Brain microvascular endothelial cell (primary cell): ENCODE measurements at regions not wholly inside any gene's neighbourhood (a gene's known extent, or its start where the extent isn't known, plus 50 kb on each side); places are given as distances from the start of the nearest gene placed in this dataset.

ENCODE experiments used
- DNase-seq: peaks from one replicate; pipeline ENCODE4 v3.0.0-alpha.2; 2020
- H3K27ac ChIP-seq: fragments of 250-450 bp; sonication (Bioruptor Pico); 2 replicates; pipeline ENCODE4 v1.5.1; 2020; ENCODE audit warnings: mild to moderate bottlenecking, moderate library complexity
- H3K27me3 ChIP-seq: fragments of 250-450 bp; sonication (Bioruptor Pico); replicated peaks from 2 replicates; pipeline ENCODE4 v1.5.1; 2020; ENCODE audit warnings: mild to moderate bottlenecking
- H3K36me3 ChIP-seq: fragments of 250-450 bp; sonication (Bioruptor Pico); replicated peaks from 2 replicates; pipeline ENCODE4 v1.5.1; 2020; ENCODE audit warnings: mild to moderate bottlenecking
- H3K4me3 ChIP-seq: 2 replicates; pipeline ENCODE4 v1.5.1; 2011; ENCODE audit warnings: low read depth, mild to moderate bottlenecking, control low read depth, low read length, moderate library complexity
- in situ Hi-C: cut with HindIII; loops from 2 replicates; pipeline ENCODE4 v1.10.0; 2017; ENCODE audit warnings: low sequenced_read_pairs, low pct_ligation_motif_present
- TF ChIP-seq, protein P1 (sequence below): IDR thresholded peaks from 2 replicates; pipeline ENCODE4 v1.5.1; 2011; ENCODE audit warnings: low read depth, mild to moderate bottlenecking, moderate library complexity, low read length, control low read depth, inconsistent platforms; ENCODE audit errors: missing control alignments

DNA sequence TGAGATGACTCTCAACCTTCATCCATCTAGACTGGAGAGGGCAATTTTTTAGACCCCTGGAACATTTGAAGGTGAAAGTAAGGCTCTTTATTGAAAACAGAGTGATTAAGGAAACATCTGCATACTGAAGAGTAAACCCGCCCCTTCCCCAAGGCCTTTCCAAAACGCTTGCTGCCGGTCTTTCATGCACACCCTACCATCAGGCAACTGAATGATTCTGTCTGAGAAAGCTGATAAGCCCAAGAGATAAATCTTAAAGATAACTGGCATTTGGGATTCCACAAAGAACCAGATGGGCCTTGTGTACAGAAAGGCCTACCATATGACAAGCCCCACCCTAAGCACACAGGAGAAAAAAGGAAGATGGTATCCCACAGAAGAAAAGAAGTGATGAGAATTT lies 54.4 kb upstream of the PIK3R1 start:
- in situ Hi-C loops: no loop called here
- Histone ChIP-seq H3K4me3 (no peak overlapping the region), H3K27me3 (no peaks in the 10 kb centered on the region), H3K27ac (no peak overlapping the region), H3K36me3 (no peaks in the 10 kb centered on the region)
- DNase-seq: no peak
- TF ChIP-seq, protein P1, sequence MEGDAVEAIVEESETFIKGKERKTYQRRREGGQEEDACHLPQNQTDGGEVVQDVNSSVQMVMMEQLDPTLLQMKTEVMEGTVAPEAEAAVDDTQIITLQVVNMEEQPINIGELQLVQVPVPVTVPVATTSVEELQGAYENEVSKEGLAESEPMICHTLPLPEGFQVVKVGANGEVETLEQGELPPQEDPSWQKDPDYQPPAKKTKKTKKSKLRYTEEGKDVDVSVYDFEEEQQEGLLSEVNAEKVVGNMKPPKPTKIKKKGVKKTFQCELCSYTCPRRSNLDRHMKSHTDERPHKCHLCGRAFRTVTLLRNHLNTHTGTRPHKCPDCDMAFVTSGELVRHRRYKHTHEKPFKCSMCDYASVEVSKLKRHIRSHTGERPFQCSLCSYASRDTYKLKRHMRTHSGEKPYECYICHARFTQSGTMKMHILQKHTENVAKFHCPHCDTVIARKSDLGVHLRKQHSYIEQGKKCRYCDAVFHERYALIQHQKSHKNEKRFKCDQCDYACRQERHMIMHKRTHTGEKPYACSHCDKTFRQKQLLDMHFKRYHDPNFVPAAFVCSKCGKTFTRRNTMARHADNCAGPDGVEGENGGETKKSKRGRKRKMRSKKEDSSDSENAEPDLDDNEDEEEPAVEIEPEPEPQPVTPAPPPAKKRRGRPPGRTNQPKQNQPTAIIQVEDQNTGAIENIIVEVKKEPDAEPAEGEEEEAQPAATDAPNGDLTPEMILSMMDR: no peak

DNA sequence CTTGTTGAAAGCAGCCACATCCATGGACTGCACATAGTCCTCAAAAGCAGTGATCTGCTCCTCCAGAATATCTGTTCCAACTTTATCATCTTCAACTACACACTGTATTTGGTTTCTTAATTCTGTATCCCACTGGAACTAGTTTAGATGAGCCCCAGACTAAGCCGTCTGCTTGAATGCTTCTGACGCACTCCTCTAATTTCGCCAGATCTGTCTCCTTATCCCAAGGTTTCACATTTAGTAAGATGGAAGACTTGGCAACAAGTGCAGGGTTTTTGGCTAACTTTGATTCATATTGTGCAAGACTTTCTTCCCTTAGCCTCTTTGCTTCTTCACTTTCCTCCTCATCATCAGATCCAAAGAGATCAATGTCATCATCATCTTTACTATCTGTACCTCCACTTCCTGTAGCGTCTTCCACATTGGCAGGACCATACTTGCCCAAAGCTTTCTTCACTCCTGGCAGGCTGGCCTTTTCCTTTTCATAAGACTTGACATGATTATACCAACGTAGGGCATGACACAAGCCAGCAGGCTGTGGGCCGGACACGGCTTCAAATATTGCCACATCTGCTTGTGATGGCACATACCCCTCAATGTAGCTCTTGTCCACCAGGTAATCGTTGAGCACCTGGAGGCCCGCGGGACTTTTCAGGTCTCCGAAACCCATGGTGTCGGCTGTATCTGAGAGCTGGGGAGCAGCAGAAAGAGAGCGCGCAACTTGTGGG lies 56.2 kb upstream of the PIK3R1 start:
- Histone ChIP-seq H3K4me3 (no peak overlapping the region), H3K27me3 (no peaks in the 10 kb centered on the region), H3K36me3 (no peaks in the 10 kb centered on the region), H3K27ac (no peak overlapping the region)
- DNase-seq: no peak
- in situ Hi-C loops: no loop called here
- TF ChIP-seq, protein P1: no peak

DNA sequence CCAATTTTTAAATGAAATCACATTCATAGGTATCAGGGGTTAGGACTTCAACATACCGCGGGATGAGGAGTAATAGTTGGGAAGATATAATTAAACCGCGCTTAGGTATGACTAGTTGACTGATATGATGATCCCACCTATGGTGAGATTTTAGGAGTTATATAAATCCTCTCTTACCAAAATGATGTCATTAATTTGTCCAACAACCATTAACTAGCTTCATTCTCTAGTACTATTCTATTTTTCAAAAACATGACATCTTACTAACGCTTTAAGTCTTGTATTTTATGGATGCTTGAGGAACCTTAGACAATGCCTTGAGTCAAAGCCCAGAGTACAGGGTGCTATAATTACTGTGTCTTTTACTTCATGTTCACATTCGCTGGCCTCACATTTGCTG lies 59.6 kb upstream of the PIK3R1 start:
- Histone ChIP-seq H3K27ac (no peak overlapping the region), H3K4me3 (no peak overlapping the region), H3K36me3 (no peaks in the 10 kb centered on the region), H3K27me3 (no peaks in the 10 kb centered on the region)
- in situ Hi-C loops: no loop called here
- TF ChIP-seq, protein P1: no peak
- no peak for DNase-seq

DNA sequence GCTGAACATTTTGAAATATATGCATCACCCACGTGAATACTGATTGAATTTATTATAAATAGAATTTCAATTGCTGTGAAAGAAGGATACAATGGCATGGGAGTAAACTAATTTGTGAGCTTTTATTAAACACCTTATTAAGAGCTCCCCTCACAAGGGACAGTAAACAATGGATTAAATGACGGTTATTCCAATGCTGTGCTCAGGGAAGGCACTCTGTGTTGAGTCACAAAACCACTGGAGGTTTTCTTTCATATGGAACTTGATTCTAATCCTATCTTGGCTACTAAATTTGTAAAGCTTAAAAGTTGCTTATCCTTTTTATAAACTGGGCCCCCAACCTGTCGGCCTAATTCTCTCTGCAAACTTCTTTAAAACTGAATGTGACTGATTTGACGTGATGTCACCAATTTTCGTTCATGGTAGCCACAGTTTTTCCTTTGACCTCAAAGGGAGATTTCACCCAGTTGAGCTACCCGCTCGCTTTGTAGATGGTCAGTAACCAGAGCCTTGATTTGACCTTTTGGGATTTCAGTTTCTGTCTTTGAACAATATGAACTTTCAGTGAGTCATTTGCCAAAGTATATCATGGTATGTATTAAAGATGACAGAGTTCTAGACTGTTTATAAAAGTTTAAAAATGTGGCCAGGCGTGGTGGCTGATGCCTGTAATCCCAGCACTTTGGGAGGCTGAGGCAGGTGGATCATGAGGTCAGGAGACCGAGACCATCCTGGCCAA lies 61.3 kb upstream of the PIK3R1 start:
- Histone ChIP-seq H3K27me3 (no peaks in the 10 kb centered on the region), H3K4me3 (no peak overlapping the region), H3K36me3 (no peaks in the 10 kb centered on the region), H3K27ac (no peak overlapping the region)
- TF ChIP-seq, protein P1: no peak
- in situ Hi-C loops: no loop called here
- DNase-seq: no peak

DNA sequence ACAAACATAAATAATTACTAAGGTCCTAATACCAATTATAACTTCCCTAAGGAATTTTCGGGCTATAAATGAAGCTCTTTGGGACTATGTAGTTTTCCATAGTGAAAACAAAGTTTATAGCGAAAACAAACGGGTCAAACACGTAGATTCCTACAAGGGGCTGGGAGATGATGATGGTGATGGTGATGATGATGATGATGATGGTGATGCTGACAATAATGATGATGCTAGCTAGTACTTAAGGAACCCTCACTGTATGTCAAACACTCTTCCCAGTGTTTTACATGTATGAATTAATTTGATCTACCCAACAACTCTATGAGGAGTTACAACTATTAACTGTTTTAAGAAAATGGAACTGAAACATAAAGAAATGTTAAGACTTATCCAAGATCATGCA lies 63.7 kb upstream of the PIK3R1 start:
- Histone ChIP-seq H3K4me3 (no peak overlapping the region), H3K27ac (no peak overlapping the region), H3K27me3 (no peaks in the 10 kb centered on the region), H3K36me3 (no peaks in the 10 kb centered on the region)
- TF ChIP-seq, protein P1: no peak
- in situ Hi-C loops: no loop called here
- no peak for DNase-seq
